ENCODE measurements at regions not wholly inside any gene's neighbourhood (a gene's known extent, or its start where the extent isn't known, plus 50 kb on each side); places are given as distances from the start of the nearest gene placed in this dataset.

DNA sequence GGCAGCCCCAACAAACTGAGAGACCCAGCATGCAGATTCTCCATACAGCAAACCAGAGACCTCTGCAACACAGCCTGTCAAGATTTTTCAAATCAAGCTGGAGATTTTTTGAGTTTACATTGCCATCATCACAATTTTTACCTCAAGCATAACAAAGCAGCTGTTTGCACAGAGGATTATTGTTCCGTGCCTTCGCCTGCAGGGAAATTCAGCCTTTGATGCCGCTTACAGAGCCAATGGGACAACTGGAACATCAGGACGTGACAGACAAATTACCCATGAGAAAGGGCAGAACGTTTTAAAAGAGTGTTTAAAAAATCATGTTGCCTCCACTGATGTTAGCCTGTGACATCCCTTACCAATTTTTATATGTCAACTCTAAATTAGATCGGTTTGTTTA lies 363.7 kb downstream of the FBXW7 start:
- TF ChIP-seq ZNF433 (tag by site-specific recombination; IDR thresholded peaks at IDR 0.05; ENCODE audit: low read depth), result no peak
- TF ChIP-seq ZNF140 (tag by site-specific recombination; IDR thresholded peaks at IDR 0.05), result no peak
- TF ChIP-seq ZNF138 (tag by site-specific recombination; IDR thresholded peaks at IDR 0.05; ENCODE audit: borderline replicate concordance), result no peak
- TF ChIP-seq ZNF571 (tag by site-specific recombination; IDR thresholded peaks at IDR 0.05), result no peak
- TF ChIP-seq KLF1 (tag by site-specific recombination; IDR thresholded peaks at IDR 0.05), result no peak
- no peak for TF ChIP-seq ZNF114 (tag by site-specific recombination; IDR thresholded peaks at IDR 0.05)
- no peak for TF ChIP-seq ZNF560 (tag by site-specific recombination; IDR thresholded peaks at IDR 0.05; ENCODE audit: borderline replicate concordance)
- TF ChIP-seq SP7 (tag by site-specific recombination; IDR thresholded peaks at IDR 0.05), result no peak
- TF ChIP-seq ZNF513 (tag by site-specific recombination; IDR thresholded peaks at IDR 0.05), result no peak
- TF ChIP-seq MYNN (tag by site-specific recombination; IDR thresholded peaks at IDR 0.05; ENCODE audit: borderline replicate concordance), result no peak
- no peak for TF ChIP-seq ZNF473 (tag by site-specific recombination; IDR thresholded peaks at IDR 0.05)
- no peak for TF ChIP-seq ZNF133 (tag by site-specific recombination; IDR thresholded peaks at IDR 0.05)
- no peak for TF ChIP-seq ZNF514 (tag by site-specific recombination; IDR thresholded peaks at IDR 0.05)
- no peak for TF ChIP-seq ZNF48 (tag by site-specific recombination; IDR thresholded peaks at IDR 0.05)
- no peak for TF ChIP-seq ZNF394 (tag by site-specific recombination; IDR thresholded peaks at IDR 0.05; ENCODE audit: borderline replicate concordance)
- TF ChIP-seq ZNF521 (tag by site-specific recombination; IDR thresholded peaks at IDR 0.05), result no peak
- Histone ChIP-seq H3K4me3 (ENCODE audit: low read depth, low read length) (no peak overlapping the region), H3K9me3 (ENCODE audit: control insufficient read depth, insufficient read depth, low read depth, low read length) (no peaks in the 10 kb centered on the region), H3K36me3 (ENCODE audit: control insufficient read depth in 2 of 2, insufficient read depth in 1 of 2, low read length in 2 of 2) (no peaks in the 10 kb centered on the region), H3K4me1 (ENCODE audit: control insufficient read depth, insufficient read depth, low read length) (no peaks in the 10 kb centered on the region), H3K27ac (ENCODE audit: extremely low read depth, low read depth, low read length) (no peak overlapping the region)
- POLR2A ChIA-PET, result no interaction called here
- CTCF ChIA-PET, result no interaction called here

DNA sequence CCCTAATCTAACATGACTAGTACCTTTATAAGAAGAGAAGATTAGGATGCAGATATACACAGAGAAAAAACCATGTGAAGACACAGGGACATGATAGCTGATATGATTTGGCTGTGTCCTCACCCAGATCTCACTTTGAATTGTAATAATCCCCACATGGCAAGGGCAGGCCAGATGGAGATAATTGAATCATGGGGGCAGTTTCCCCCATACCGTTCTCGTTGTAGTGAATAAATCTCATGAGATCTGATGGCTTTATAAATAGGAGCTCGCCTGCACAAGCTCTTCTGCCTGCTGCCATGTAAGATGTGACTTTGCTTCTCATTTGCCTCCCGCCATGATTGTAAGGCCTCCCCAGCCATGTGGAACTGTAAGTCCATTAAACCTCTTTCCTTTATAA lies 364.3 kb downstream of the FBXW7 start:
- no peak overlapping the region for H3K4me3 ChIP-seq (ENCODE audit: low read depth, low read length)
- ChIA-PET CTCF (no interaction called here), POLR2A (no interaction called here)
- TF ChIP-seq ZBTB21 (tag by site-specific recombination; IDR thresholded peaks at IDR 0.05) (no peak), ZNF544 (tag by site-specific recombination; IDR thresholded peaks at IDR 0.05) (no peak), ZNF354C (tag by site-specific recombination; IDR thresholded peaks at IDR 0.05; ENCODE audit: borderline replicate concordance, low read depth) (no peak), ZNF157 (tag by site-specific recombination; IDR thresholded peaks at IDR 0.05) (no peak), ZNF175 (tag by site-specific recombination; IDR thresholded peaks at IDR 0.05) (no peak), ZNF248 (tag by site-specific recombination; IDR thresholded peaks at IDR 0.05) (no peak), ZNF76 (tag by site-specific recombination; IDR thresholded peaks at IDR 0.05; ENCODE audit: borderline replicate concordance, low read depth) (no peak), ZFP69B (tag by site-specific recombination; IDR thresholded peaks at IDR 0.05) (no peak)
- TF ChIP-seq, protein P1, sequence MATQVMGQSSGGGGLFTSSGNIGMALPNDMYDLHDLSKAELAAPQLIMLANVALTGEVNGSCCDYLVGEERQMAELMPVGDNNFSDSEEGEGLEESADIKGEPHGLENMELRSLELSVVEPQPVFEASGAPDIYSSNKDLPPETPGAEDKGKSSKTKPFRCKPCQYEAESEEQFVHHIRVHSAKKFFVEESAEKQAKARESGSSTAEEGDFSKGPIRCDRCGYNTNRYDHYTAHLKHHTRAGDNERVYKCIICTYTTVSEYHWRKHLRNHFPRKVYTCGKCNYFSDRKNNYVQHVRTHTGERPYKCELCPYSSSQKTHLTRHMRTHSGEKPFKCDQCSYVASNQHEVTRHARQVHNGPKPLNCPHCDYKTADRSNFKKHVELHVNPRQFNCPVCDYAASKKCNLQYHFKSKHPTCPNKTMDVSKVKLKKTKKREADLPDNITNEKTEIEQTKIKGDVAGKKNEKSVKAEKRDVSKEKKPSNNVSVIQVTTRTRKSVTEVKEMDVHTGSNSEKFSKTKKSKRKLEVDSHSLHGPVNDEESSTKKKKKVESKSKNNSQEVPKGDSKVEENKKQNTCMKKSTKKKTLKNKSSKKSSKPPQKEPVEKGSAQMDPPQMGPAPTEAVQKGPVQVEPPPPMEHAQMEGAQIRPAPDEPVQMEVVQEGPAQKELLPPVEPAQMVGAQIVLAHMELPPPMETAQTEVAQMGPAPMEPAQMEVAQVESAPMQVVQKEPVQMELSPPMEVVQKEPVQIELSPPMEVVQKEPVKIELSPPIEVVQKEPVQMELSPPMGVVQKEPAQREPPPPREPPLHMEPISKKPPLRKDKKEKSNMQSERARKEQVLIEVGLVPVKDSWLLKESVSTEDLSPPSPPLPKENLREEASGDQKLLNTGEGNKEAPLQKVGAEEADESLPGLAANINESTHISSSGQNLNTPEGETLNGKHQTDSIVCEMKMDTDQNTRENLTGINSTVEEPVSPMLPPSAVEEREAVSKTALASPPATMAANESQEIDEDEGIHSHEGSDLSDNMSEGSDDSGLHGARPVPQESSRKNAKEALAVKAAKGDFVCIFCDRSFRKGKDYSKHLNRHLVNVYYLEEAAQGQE (tag by site-specific recombination; IDR thresholded peaks at IDR 0.05), result no peak
- TF ChIP-seq, protein P2, sequence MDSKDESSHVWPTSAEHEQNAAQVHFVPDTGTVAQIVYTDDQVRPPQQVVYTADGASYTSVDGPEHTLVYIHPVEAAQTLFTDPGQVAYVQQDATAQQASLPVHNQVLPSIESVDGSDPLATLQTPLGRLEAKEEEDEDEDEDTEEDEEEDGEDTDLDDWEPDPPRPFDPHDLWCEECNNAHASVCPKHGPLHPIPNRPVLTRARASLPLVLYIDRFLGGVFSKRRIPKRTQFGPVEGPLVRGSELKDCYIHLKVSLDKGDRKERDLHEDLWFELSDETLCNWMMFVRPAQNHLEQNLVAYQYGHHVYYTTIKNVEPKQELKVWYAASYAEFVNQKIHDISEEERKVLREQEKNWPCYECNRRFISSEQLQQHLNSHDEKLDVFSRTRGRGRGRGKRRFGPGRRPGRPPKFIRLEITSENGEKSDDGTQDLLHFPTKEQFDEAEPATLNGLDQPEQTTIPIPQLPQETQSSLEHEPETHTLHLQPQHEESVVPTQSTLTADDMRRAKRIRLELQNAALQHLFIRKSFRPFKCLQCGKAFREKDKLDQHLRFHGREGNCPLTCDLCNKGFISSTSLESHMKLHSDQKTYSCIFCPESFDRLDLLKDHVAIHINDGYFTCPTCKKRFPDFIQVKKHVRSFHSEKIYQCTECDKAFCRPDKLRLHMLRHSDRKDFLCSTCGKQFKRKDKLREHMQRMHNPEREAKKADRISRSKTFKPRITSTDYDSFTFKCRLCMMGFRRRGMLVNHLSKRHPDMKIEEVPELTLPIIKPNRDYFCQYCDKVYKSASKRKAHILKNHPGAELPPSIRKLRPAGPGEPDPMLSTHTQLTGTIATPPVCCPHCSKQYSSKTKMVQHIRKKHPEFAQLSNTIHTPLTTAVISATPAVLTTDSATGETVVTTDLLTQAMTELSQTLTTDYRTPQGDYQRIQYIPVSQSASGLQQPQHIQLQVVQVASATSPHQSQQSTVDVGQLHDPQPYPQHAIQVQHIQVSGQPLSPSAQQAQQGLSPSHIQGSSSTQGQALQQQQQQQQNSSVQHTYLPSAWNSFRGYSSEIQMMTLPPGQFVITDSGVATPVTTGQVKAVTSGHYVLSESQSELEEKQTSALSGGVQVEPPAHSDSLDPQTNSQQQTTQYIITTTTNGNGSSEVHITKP (tag by site-specific recombination; IDR thresholded peaks at IDR 0.05), result no peak
- TF ChIP-seq, protein P3, sequence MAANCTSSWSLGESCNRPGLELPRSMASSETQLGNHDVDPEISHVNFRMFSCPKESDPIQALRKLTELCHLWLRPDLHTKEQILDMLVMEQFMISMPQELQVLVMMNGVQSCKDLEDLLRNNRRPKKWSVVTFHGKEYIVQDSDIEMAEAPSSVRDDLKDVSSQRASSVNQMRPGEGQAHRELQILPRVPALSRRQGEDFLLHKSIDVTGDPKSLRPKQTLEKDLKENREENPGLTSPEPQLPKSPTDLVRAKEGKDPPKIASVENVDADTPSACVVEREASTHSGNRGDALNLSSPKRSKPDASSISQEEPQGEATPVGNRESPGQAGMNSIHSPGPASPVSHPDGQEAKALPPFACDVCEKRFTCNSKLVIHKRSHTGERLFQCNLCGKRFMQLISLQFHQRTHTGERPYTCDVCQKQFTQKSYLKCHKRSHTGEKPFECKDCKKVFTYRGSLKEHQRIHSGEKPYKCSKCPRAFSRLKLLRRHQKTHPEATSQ (tag by site-specific recombination; IDR thresholded peaks at IDR 0.05), result no peak

More for the DNA sequence above, 364.3 kb downstream of the FBXW7 start:
- H3K4me1 ChIP-seq (ENCODE audit: control insufficient read depth, insufficient read depth, low read length), result no peaks in the 10 kb centered on the region
- H3K36me3 ChIP-seq (ENCODE audit: control insufficient read depth in 2 of 2, insufficient read depth in 1 of 2, low read length in 2 of 2), result no peaks in the 10 kb centered on the region
- no peak overlapping the region for H3K27ac ChIP-seq (ENCODE audit: extremely low read depth, low read depth, low read length)
- no peaks in the 10 kb centered on the region for H3K9me3 ChIP-seq (ENCODE audit: control insufficient read depth, insufficient read depth, low read depth, low read length)
